ENCODE measurements at regions not wholly inside any gene's neighbourhood (a gene's known extent, or its start where the extent isn't known, plus 50 kb on each side); places are given as distances from the start of the nearest gene placed in this dataset.
"Not testable (repeated sequence)": the region's sequence is repeated elsewhere in the genome, so short reads cannot be mapped to it uniquely, and the experiment has no call there.

DNA sequence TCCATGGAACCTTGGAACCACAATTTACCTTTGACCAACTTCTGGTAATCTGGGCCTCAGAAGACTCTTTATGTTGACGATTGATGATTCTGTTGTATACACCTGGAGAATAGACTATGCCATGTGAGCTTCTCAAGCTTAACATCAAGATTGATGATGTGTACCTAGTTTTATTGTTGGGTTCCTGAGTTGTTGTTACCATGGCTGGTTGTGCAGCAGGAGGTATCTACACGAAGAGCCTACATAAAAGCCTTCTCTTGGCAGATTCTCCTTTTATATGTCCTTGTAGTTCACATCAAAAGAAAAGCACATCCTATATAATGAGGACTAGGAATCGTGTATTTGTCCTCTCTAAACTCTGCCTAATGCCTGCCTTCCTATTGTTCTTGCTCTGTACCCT is 272.0 kb downstream of the DTHD1 start:
- CTCF ChIA-PET, result no interaction called here
- Mint-ChIP-seq H3K36me3 (ENCODE audit: low read depth) (no peaks in the 10 kb centered on the region), H3K4me3 (no peak overlapping the region), H3K27ac (no peak overlapping the region), H3K27me3 (ENCODE audit: low read depth) (no peaks in the 10 kb centered on the region), H3K9me3 (no peaks in the 10 kb centered on the region), H3K4me1 (ENCODE audit: low read depth) (peaks cover 10% of the 10 kb centered on the region)
- intact Hi-C loops (cut with micrococcal nuclease), result loop anchor here (2.0 to 5.0 kb wide), 3 partner anchors 97 to 236 kb away; no protein-coding TSS in a partner anchor
- DNase-seq, result no peak

DNA sequence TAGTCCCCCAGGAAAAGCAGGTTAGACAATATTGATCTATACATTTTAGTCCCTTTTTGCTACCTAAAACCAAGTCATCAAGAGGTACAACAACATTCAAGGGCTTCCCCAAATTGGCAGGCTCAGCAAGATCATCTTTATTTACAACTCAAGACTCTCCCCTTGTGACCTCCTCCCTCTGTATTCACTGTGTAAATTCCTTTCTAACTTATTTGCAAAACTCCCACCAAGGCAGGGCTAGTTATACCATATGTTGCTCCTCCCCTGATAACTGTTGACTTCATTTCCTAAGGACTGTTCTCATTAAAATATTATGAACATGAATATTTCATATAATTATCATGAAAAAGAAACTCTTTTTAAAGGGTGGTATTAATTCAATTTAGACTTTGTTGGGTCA is 275.6 kb downstream of the DTHD1 start:
- DNase-seq, result no peak
- intact Hi-C loops (cut with micrococcal nuclease), result no loop called here
- Mint-ChIP-seq H3K27ac (no peak overlapping the region), H3K36me3 (ENCODE audit: low read depth) (no peaks in the 10 kb centered on the region), H3K4me3 (no peak overlapping the region), H3K9me3 (peaks cover 1% of the 10 kb centered on the region), H3K27me3 (ENCODE audit: low read depth) (no peaks in the 10 kb centered on the region), H3K4me1 (ENCODE audit: low read depth) (peaks cover 2% of the 10 kb centered on the region)
- CTCF ChIA-PET, result no interaction called here

DNA sequence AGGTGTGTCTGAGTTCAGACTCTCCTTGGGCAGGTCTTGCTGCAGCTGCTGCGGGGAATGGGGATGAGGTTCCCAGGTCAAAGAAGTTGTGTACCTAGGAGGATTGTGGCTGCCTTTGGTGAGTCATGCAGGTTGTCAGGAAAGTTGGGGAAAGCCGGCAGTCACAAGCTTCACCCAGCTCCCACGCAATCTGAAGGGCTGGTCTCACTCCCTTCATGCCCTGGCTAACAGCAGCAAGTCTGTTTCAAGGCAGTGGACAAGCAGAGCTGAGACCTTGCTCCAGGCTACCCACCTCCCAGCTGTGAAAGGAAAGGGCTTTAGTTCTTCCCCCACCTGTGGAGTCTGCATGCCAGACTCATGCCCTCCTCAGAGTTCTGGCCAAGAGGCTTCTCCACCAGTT is 287.2 kb downstream of the DTHD1 start:
- Mint-ChIP-seq H3K4me1 (ENCODE audit: low read depth) (no peaks in the 10 kb centered on the region), H3K9me3 (no peaks in the 10 kb centered on the region), H3K27ac (no peak overlapping the region), H3K27me3 (ENCODE audit: low read depth) (peaks cover 7% of the 10 kb centered on the region), H3K4me3 (no peak overlapping the region), H3K36me3 (ENCODE audit: low read depth) (no peaks in the 10 kb centered on the region)
- CTCF ChIA-PET, result no interaction called here
- no peak for DNase-seq
- intact Hi-C loops (cut with micrococcal nuclease), result no loop called here

DNA sequence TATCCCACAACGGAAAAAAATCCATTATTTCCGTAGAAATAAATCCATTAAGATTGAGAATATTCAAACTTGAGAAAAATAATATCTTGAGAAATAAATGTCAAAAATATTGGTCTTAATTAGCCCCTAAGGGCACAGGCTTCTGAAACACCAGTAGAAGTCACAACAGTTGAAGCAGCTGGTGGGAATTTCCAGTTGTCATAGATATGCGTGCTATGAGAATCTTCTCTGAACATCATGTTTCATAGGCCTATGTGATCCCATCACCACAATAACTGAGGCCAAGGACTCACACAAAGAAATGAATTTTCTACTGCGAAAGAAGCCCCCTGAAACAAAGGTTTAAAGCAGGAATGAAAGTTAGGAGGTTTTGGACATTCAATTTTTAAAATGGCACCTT is 292.0 kb downstream of the DTHD1 start:
- no peaks in the 10 kb centered on the region for H3K36me3 Mint-ChIP-seq (ENCODE audit: low read depth)
- peaks cover 10% of the 10 kb centered on the region for H3K9me3 Mint-ChIP-seq
- DNase-seq, result no peak
- H3K4me3 Mint-ChIP-seq, result no peak overlapping the region
- H3K4me1 Mint-ChIP-seq (ENCODE audit: low read depth), result no peaks in the 10 kb centered on the region
- CTCF ChIA-PET, result no interaction called here
- H3K27ac Mint-ChIP-seq, result no peak overlapping the region
- intact Hi-C loops (cut with micrococcal nuclease), result no loop called here
- peaks cover 7% of the 10 kb centered on the region for H3K27me3 Mint-ChIP-seq (ENCODE audit: low read depth)

DNA sequence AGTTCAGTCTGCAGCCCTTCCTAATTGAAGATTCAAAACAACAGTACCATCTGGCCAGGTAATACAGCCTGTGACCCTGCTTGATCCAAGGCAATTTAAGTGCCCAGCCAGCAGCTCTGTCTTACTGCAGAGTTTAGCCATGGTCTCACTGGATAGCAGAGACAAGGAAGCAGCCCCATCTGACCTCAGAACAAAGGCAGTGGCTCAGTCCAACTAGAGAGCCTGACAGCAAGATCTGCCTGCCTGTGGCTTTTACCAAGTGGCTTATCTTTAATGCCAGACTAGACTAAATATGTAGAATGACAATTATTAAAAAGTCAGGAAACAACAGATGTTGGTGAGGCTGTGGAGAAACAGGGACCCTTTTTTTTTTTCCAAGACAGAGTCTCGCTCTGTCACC is 293.4 kb downstream of the DTHD1 start:
- Mint-ChIP-seq H3K27ac (no peak overlapping the region), H3K36me3 (ENCODE audit: low read depth) (no peaks in the 10 kb centered on the region), H3K4me3 (no peak overlapping the region), H3K4me1 (ENCODE audit: low read depth) (no peaks in the 10 kb centered on the region), H3K9me3 (peaks cover 10% of the 10 kb centered on the region), H3K27me3 (ENCODE audit: low read depth) (peaks cover 2% of the 10 kb centered on the region)
- no peak for DNase-seq
- intact Hi-C loops (cut with micrococcal nuclease), result no loop called here
- CTCF ChIA-PET, result no interaction called here

DNA sequence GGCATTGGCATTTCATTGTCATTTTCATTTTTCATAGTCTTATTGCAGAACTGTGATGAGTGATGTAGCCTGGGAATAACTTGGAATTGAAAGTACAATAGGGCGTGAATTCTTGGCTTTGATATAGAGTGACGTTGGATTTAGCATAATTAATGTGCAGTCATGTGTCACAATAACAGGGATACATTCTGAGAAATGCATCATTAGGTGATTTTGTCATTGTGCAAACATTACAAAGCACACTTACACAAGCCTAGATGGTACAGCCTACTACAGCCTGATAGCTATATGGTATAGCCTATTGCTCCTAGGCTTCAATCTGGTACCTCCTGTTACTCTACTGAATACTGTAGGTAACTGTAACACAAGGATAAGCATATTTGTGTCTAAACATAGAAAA is 300.8 kb downstream of the DTHD1 start:
- intact Hi-C loops (cut with micrococcal nuclease), result no loop called here

DNA sequence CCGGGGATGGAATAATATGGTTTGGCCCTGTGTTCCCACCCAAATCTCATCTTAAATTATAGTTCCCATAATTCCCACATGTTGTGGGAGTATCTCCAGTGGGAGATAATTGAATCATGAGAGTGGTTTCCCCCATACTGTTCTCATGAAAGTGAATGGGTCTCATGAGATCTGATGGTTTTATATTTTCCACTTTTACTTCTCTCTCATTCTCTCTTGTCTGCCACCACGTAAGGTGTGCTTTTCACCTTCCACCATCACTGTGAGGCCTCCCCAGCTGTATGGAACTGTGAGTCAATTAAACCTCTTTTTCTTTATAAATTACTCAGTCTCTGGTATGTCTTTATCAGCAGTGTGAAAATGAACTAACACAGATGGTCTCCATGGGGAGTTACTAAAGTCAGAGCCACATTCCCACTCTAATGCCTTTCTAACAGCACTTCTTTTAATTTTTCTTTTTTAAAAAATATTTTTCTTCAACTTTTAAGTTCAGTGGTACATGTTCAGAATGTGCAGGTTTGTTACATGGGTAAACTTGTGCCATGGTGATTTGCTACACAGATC is 306.6 kb downstream of the DTHD1 start:
- CTCF ChIA-PET, result no interaction called here
- Mint-ChIP-seq H3K9me3 (peaks cover 5% of the 10 kb centered on the region), H3K4me3 (no peak overlapping the region), H3K36me3 (ENCODE audit: low read depth) (no peaks in the 10 kb centered on the region), H3K27me3 (ENCODE audit: low read depth) (no peaks in the 10 kb centered on the region), H3K4me1 (ENCODE audit: low read depth) (no peaks in the 10 kb centered on the region), H3K27ac (no peak overlapping the region)
- intact Hi-C loops (cut with micrococcal nuclease), result no loop called here
- no peak for DNase-seq

More for the DNA sequence above, 300.8 kb downstream of the DTHD1 start:
- no peak for DNase-seq
- CTCF ChIA-PET, result no interaction called here
- no peaks in the 10 kb centered on the region for H3K36me3 Mint-ChIP-seq (ENCODE audit: low read depth)
- no peaks in the 10 kb centered on the region for H3K4me1 Mint-ChIP-seq (ENCODE audit: low read depth)
- H3K9me3 Mint-ChIP-seq, result no peaks in the 10 kb centered on the region
- H3K27me3 Mint-ChIP-seq (ENCODE audit: low read depth), result no peaks in the 10 kb centered on the region
- H3K27ac Mint-ChIP-seq, result no peak overlapping the region
- no peak overlapping the region for H3K4me3 Mint-ChIP-seq

DNA sequence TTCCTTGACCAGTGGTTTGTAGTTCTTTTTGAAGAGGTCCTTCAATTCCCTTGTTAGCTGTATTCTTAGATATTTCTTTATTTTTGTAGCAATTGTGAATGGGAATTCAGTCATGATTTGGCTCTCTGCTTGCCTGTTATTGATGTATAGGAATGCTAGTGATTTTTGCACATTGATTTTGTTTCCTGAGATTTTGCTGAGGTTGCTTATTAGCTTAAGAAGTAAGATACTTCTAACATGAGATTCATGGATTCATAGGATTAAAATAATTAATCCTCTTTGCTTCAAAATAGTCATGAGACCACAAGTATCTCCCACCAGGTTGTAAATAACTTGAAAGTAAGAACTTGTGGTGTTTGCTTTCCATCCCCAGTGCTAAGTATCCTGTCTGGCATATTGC is 308.9 kb downstream of the DTHD1 start:
- no peaks in the 10 kb centered on the region for H3K27me3 Mint-ChIP-seq (ENCODE audit: low read depth)
- intact Hi-C loops (cut with micrococcal nuclease), result no loop called here
- H3K9me3 Mint-ChIP-seq, result peaks cover 6% of the 10 kb centered on the region
- DNase-seq, result no peak
- H3K36me3 Mint-ChIP-seq (ENCODE audit: low read depth), result no peaks in the 10 kb centered on the region
- H3K4me1 Mint-ChIP-seq (ENCODE audit: low read depth), result no peaks in the 10 kb centered on the region
- CTCF ChIA-PET, result no interaction called here
- H3K4me3 Mint-ChIP-seq, result no peak overlapping the region
- no peak overlapping the region for H3K27ac Mint-ChIP-seq

DNA sequence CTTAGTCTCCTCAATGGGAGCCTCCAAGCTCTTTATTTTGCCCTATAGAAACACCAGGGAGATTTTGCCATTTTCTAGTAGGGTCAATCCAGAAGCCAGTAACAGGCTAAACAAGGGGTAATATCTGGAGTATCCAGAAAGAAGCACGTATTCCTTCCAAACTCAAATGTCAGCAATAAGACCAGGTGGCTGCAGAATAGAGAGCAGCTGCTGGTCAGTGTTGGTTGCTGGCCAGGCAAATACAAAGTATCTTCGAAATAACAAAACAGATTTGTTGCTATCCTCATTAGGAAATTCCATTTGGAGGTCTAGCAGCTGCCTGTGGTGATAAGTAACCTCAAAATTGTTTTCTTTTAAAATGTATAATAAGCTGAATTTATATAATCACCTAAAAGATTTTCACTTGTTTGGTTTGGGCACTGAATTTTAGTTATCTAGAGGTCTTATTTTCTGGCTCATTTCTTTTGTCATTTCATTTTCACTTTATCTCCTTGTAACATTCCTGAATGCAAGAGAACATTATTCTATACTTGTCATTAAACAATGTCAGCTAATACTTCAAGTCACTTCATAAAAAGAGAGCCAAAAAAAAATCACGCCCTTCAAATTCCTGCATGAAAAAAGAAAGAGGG is 320.6 kb downstream of the DTHD1 start:
- Mint-ChIP-seq H3K36me3 (ENCODE audit: low read depth) (no peaks in the 10 kb centered on the region), H3K27ac (no peak overlapping the region), H3K4me1 (ENCODE audit: low read depth) (no peaks in the 10 kb centered on the region), H3K27me3 (ENCODE audit: low read depth) (no peaks in the 10 kb centered on the region), H3K9me3 (no peaks in the 10 kb centered on the region), H3K4me3 (no peak overlapping the region)
- DNase-seq, result no peak
- CTCF ChIA-PET, result no interaction called here
- intact Hi-C loops (cut with micrococcal nuclease), result no loop called here

DNA sequence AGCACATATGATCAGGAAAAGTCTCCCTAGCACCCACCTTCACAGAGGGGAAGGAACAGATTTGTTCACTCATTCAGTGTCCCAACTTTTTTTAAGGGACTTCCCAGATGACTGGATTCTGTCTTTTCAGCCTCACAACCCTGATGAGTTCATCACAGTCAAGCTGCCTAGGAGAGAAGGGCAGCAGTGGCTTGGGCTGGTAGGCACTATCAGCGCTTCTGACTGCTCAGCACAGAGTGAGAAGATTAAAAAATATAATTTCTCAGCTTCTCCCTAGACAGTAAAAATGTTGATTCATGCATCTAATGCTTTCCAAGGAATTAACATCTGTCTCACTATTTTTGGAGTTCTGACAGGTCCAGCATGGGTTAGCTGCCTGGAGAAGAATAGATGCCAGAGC is 328.2 kb downstream of the DTHD1 start:
- DNase-seq, result no peak
- Mint-ChIP-seq H3K4me3 (no peak overlapping the region), H3K27me3 (ENCODE audit: low read depth) (no peaks in the 10 kb centered on the region), H3K4me1 (ENCODE audit: low read depth) (no peaks in the 10 kb centered on the region), H3K27ac (no peak overlapping the region), H3K9me3 (peaks cover 17% of the 10 kb centered on the region), H3K36me3 (ENCODE audit: low read depth) (no peaks in the 10 kb centered on the region)
- intact Hi-C loops (cut with micrococcal nuclease), result no loop called here
- CTCF ChIA-PET, result no interaction called here

DNA sequence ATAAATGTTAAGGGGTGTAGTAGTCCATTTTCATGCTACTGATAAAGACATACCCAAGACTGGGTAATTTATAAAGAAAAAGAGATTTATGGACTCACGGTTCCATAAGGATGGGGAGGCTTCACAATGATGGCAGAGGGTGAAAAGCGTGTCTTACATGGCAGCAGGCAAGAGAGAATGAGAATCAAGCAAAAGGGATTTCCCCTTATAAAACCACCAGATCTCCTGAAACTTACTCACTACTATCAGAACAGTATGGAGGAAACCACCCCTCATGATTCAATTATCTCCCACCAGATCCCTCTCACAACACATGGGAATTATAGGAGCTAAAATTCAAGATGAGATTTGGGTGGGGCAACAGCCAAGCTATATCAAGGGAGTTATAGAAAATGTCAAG is 329.2 kb downstream of the DTHD1 start:
- intact Hi-C loops (cut with micrococcal nuclease), result no loop called here
- Mint-ChIP-seq H3K27me3 (ENCODE audit: low read depth) (no peaks in the 10 kb centered on the region), H3K36me3 (ENCODE audit: low read depth) (no peaks in the 10 kb centered on the region), H3K27ac (no peak overlapping the region), H3K4me1 (ENCODE audit: low read depth) (no peaks in the 10 kb centered on the region), H3K9me3 (peaks cover 17% of the 10 kb centered on the region), H3K4me3 (no peak overlapping the region)
- no peak for DNase-seq
- CTCF ChIA-PET, result no interaction called here

DNA sequence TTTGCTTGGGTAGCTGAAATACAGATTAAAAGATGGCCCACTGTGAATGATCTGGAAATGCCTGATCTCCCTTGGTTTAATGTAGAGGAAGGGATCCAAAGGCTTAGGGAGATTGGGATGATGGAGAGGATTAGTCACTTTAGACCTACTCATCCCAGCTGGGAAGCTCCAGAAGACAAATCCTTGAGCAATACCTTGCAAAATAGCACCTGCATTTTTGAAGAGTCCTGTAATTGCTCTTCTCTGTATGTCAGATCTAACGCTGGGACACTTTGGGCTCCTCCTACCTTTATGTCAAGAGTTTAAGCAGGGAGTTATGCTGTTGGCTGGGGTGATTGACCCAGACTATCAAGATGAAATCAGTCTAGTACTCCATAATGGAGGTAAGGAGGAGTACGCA is 331.7 kb downstream of the DTHD1 start:
- CTCF ChIA-PET; H3K4me1 Mint-ChIP-seq (ENCODE audit: low read depth); DNase-seq; H3K36me3 Mint-ChIP-seq (ENCODE audit: low read depth); H3K27ac Mint-ChIP-seq; intact Hi-C loops (cut with micrococcal nuclease); H3K27me3 Mint-ChIP-seq (ENCODE audit: low read depth); H3K4me3 Mint-ChIP-seq: not testable (repeated sequence)
- H3K9me3 Mint-ChIP-seq, result peaks cover 17% of the 10 kb centered on the region

DNA sequence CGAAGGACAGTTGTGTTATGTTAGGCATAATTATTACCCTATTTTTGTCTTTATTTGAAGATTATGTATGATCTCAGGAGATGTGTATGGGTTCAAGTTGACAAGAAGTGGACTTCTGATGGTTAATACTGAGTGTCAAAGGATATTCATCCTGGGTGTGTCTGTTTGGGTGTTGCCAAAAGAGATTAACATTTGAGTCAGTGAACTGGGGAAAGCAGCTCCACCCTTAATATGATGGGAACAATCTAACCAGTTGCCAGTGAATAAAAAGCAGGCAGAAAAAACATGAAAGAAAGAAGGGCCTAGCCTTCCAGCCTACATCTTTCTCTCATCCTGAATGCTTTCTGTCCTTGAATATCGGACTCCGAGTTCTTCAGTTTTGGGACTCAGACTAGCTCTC is 332.6 kb downstream of the DTHD1 start:
- Mint-ChIP-seq H3K4me3 (no peak overlapping the region), H3K4me1 (ENCODE audit: low read depth) (no peaks in the 10 kb centered on the region), H3K36me3 (ENCODE audit: low read depth) (no peaks in the 10 kb centered on the region), H3K27ac (no peak overlapping the region), H3K9me3 (peaks cover 17% of the 10 kb centered on the region), H3K27me3 (ENCODE audit: low read depth) (no peaks in the 10 kb centered on the region)
- CTCF ChIA-PET, result no interaction called here
- intact Hi-C loops (cut with micrococcal nuclease), result no loop called here
- no peak for DNase-seq
